ENCODE measurements at regions not wholly inside any gene's neighbourhood (a gene's known extent, or its start where the extent isn't known, plus 50 kb on each side); places are given as distances from the start of the nearest gene placed in this dataset.

DNA sequence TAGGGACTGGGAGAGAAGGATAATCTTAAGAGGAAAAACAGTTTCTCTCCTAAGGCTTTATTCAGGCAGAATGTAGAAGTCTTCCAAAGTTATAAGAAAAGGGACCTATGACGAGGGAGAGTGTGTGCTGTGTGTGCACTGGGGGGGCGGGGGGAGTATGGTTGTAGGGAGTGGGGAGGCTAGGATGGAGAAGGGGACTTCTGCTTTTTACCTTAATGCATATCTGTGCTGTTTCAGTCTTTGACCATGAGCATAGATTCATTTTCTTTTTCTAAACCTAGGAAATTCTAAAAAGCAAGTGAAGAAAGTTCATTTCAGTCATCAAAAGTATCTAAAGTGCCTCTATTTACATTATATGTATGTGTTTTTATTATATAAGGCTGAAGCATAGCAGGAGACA lies 52.6 kb upstream of the RASA2 start:
- H2AFZ ChIP-seq (ENCODE audit: low read depth, low read length) = no peak overlapping the region
- no peak overlapping the region for H2BK15ac ChIP-seq (ENCODE audit: low read depth, poor library complexity, severe bottlenecking)
- no peak overlapping the region for H4K91ac ChIP-seq (ENCODE audit: low read length)
- WGBS = 88% methylated on average over 2 of the region's 2 CpGs
- no peak overlapping the region for H3K9ac ChIP-seq (ENCODE audit: low read length)
- no peaks in the 10 kb centered on the region for H3K9me3 ChIP-seq (ENCODE audit: control insufficient read depth, low read length)
- no peak overlapping the region for H3K4me3 ChIP-seq (ENCODE audit: insufficient read depth in 1 of 2, low read depth in 1 of 2, low read length in 2 of 2)
- H2BK5ac ChIP-seq (ENCODE audit: low read depth, low read length, poor library complexity, severe bottlenecking) = no peak overlapping the region
- H2AK5ac ChIP-seq (ENCODE audit: low read length, severe bottlenecking) = no peak overlapping the region
- no peaks in the 10 kb centered on the region for H3K27me3 ChIP-seq (ENCODE audit: control insufficient read depth in 1 of 2, insufficient read depth in 1 of 2, low read length in 2 of 2)
- H3K4ac ChIP-seq (ENCODE audit: low read depth in 1 of 2, low read length in 2 of 2) = no peak overlapping the region
- no peak overlapping the region for H3K4me2 ChIP-seq (ENCODE audit: low read length, poor library complexity, severe bottlenecking)
- H3K18ac ChIP-seq (ENCODE audit: low read depth in 1 of 2, low read length in 2 of 2) = no peak overlapping the region
- no peak overlapping the region for H3K23ac ChIP-seq (ENCODE audit: low read length in 2 of 2)
- no peak overlapping the region for H3K14ac ChIP-seq (ENCODE audit: low read length in 2 of 2)
- peaks cover 43% of the 10 kb centered on the region for H3K79me1 ChIP-seq (replicated peaks; ENCODE audit: low read length, poor library complexity, severe bottlenecking)
- DNase-seq = no peak
- H4K8ac ChIP-seq (ENCODE audit: low read length) = no peak overlapping the region
- H3K27ac ChIP-seq (ENCODE audit: low read length, poor library complexity, severe bottlenecking) = no peak overlapping the region
- H3K4me1 ChIP-seq (ENCODE audit: control insufficient read depth, insufficient read depth, low read depth, low read length) = no peaks in the 10 kb centered on the region
- peaks cover 23 to 73% of the 10 kb centered on the region in 2 experiments for H3K36me3 ChIP-seq (ENCODE audit: control insufficient read depth in 1 of 2, insufficient read depth in 2 of 2, low read depth in 1 of 2, low read length in 2 of 2)
- no peak overlapping the region for H2BK12ac ChIP-seq (ENCODE audit: low read length in 2 of 2)
- no peak overlapping the region for H2BK120ac ChIP-seq (ENCODE audit: low read depth, low read length)

DNA sequence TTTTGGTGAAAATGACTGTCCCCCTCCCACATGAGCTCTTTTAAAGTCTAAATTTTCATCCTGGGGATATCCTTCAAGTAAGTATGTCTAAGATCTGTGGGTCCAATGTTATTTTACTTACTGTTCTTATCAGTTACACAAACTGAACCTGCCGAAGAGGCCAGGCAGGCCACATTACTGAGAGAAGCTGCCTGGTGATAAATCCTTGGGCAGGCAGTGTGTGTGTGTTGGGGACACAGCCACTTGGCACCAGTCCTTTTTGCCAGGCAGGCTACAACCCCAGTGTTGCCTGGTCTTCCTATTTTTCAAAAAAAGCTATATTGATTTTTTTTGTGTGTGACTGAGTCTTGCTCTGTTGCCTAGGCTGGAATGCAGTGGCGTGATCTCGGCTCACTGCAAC lies 50.6 kb upstream of the RASA2 start:
- WGBS = 100% methylated on average over 2 of the region's 3 CpGs
- Histone ChIP-seq H3K9me3 (ENCODE audit: control insufficient read depth, low read length) (no peaks in the 10 kb centered on the region), H2AK5ac (ENCODE audit: low read length, severe bottlenecking) (no peak overlapping the region), H3K4me1 (ENCODE audit: control insufficient read depth, insufficient read depth, low read depth, low read length) (no peaks in the 10 kb centered on the region), H2AFZ (ENCODE audit: low read depth, low read length) (no peak overlapping the region), H3K27me3 (ENCODE audit: control insufficient read depth in 1 of 2, insufficient read depth in 1 of 2, low read length in 2 of 2) (no peaks in the 10 kb centered on the region), H3K14ac (ENCODE audit: low read length in 2 of 2) (no peak overlapping the region), H3K36me3 (ENCODE audit: control insufficient read depth in 1 of 2, insufficient read depth in 2 of 2, low read depth in 1 of 2, low read length in 2 of 2) (peaks cover 10 to 75% of the 10 kb centered on the region in 2 experiments), H3K18ac (ENCODE audit: low read depth in 1 of 2, low read length in 2 of 2) (no peak overlapping the region), H3K4me3 (ENCODE audit: insufficient read depth in 1 of 2, low read depth in 1 of 2, low read length in 2 of 2) (no peak overlapping the region), H2BK12ac (ENCODE audit: low read length in 2 of 2) (no peak overlapping the region), H2BK5ac (ENCODE audit: low read depth, low read length, poor library complexity, severe bottlenecking) (no peak overlapping the region), H3K4me2 (ENCODE audit: low read length, poor library complexity, severe bottlenecking) (no peak overlapping the region), H2BK15ac (ENCODE audit: low read depth, poor library complexity, severe bottlenecking) (no peak overlapping the region), H3K23ac (ENCODE audit: low read length in 2 of 2) (no peak overlapping the region), H4K8ac (ENCODE audit: low read length) (no peak overlapping the region), H3K27ac (ENCODE audit: low read length, poor library complexity, severe bottlenecking) (no peak overlapping the region), H3K4ac (ENCODE audit: low read depth in 1 of 2, low read length in 2 of 2) (no peak overlapping the region), H3K79me1 (replicated peaks; ENCODE audit: low read length, poor library complexity, severe bottlenecking) (peaks cover 30% of the 10 kb centered on the region), H4K91ac (ENCODE audit: low read length) (no peak overlapping the region), H2BK120ac (ENCODE audit: low read depth, low read length) (no peak overlapping the region), H3K9ac (ENCODE audit: low read length) (no peak overlapping the region)
- no peak for DNase-seq
